IMR-90 (cell line): ENCODE measurements at regions not wholly inside any gene's neighbourhood (a gene's known extent, or its start where the extent isn't known, plus 50 kb on each side); places are given as distances from the start of the nearest gene placed in this dataset.
A peak's percentile ranks its signal among the peaks of the same experiment; 100 is the strongest.

Source experiments
- ATAC-seq: fragments of 200-7000 bp; cut with Tn5 transposase; 2 replicates; pipeline ENCODE4 v1.9.1; 2020; ENCODE audit warnings: low read depth, mild to moderate bottlenecking, moderate library complexity
- BruUV-seq: library from RNA; stranded (reverse); fragments of 400-500 nt; replicated peaks from 2 replicates; lab custom pipeline; 2021; lab: Mats Ljungman, UMichigan
- CTCF ChIA-PET: fragments of 300-600 bp; formaldehyde crosslinking; extraction: SDS; loops from one replicate; lab custom pipeline; 2021; ENCODE audit warnings: antibody characterized with exemption; lab: Yijun Ruan, JAX
- POLR2A ChIA-PET: fragments of 300-600 bp; sonication (Branson Sonifier 250); formaldehyde crosslinking; loops from one replicate; lab custom pipeline; 2022; ENCODE audit warnings: antibody characterized with exemption; ENCODE audit not compliant: unreplicated experiment; lab: Charles Lee
- DNase-seq: peaks from one replicate; pipeline ENCODE4 v3.0.0; 2013
- H2AFZ ChIP-seq: replicated peaks from 2 replicates; pipeline ENCODE3; 2013; ENCODE audit warnings: low read length, mild to moderate bottlenecking; ENCODE audit not compliant: poor library complexity
- H2AK5ac ChIP-seq: 2 replicates; pipeline ENCODE4 v1.6.1; 2013; ENCODE audit warnings: low read depth, low read length, inconsistent platforms
- H2AK9ac ChIP-seq: replicated peaks from 2 replicates; pipeline ENCODE3; 2013; ENCODE audit warnings: mild to moderate bottlenecking, low read depth, low read length, moderate library complexity; ENCODE audit not compliant: poor library complexity
- H2BK120ac ChIP-seq: 2 replicates; pipeline ENCODE4 v1.6.1; 2013; ENCODE audit warnings: low read depth, low read length, inconsistent platforms
- H2BK15ac ChIP-seq: 3 replicates; pipeline ENCODE4 v1.6.1; 2013; ENCODE audit warnings: low read depth, low read length, inconsistent platforms
- H2BK20ac ChIP-seq: 2 replicates; pipeline ENCODE4 v1.6.1; 2013; ENCODE audit warnings: low read depth, mild to moderate bottlenecking, inconsistent platforms, low read length, moderate library complexity
- H2BK5ac ChIP-seq: 2 replicates; pipeline ENCODE4 v1.6.1; 2013; ENCODE audit warnings: mild to moderate bottlenecking, low read depth, low read length, inconsistent platforms; ENCODE audit not compliant: poor library complexity, severe bottlenecking
- H3K14ac ChIP-seq: replicated peaks from 2 replicates; pipeline ENCODE4 v1.6.1; 2013; ENCODE audit warnings: low read depth, low read length, inconsistent platforms
- H3K18ac ChIP-seq: 2 replicates; pipeline ENCODE4 v1.6.1; 2013; ENCODE audit warnings: low read depth, low read length, control low read depth
- H3K23ac ChIP-seq: 2 replicates; pipeline ENCODE4 v1.6.1; 2013; ENCODE audit warnings: low read depth, low read length, inconsistent platforms
- H3K27ac ChIP-seq: 2 replicates; pipeline ENCODE4 v1.5.1; 2013; ENCODE audit warnings: mild to moderate bottlenecking, control low read depth, low read length; ENCODE audit not compliant: insufficient read depth
- H3K27me3 ChIP-seq: 2 replicates; pipeline ENCODE4 v1.6.1; 2013; ENCODE audit warnings: low read length; ENCODE audit not compliant: control insufficient read depth, insufficient read depth
- H3K36me3 ChIP-seq: 2 replicates; pipeline ENCODE4 v1.6.1; 2013; ENCODE audit warnings: low read length, mixed read lengths; ENCODE audit not compliant: control insufficient read depth, insufficient read depth
- H3K4ac ChIP-seq: 2 replicates; pipeline ENCODE4 v1.6.1; 2013; ENCODE audit warnings: low read depth, low read length, inconsistent platforms
- H3K4me1 ChIP-seq: 2 replicates; pipeline ENCODE4 v1.6.1; 2013; ENCODE audit warnings: low read length, mixed read lengths; ENCODE audit not compliant: control insufficient read depth, insufficient read depth
- H3K4me2 ChIP-seq: 2 replicates; pipeline ENCODE4 v1.6.1; 2013; ENCODE audit warnings: low read depth, mild to moderate bottlenecking, control low read depth, low read length, moderate library complexity
- H3K4me3 ChIP-seq: 2 replicates; pipeline ENCODE4 v1.5.1; 2013; ENCODE audit warnings: low read depth, mild to moderate bottlenecking, control low read depth, low read length, moderate library complexity; ENCODE audit not compliant: insufficient read depth
- H3K56ac ChIP-seq: 2 replicates; pipeline ENCODE4 v1.6.1; 2013; ENCODE audit warnings: low read length, inconsistent platforms; ENCODE audit not compliant: insufficient read depth; ENCODE audit errors: extremely low read depth
- H3K79me1 ChIP-seq, 2 experiments: 2 replicates each; pipeline ENCODE4 v1.6.1; 2013; ENCODE audit warnings: low read length in 2 of 2, inconsistent platforms in 1 of 2, low read depth in 1 of 2
- H3K9ac ChIP-seq: 2 replicates; pipeline ENCODE4 v1.6.1; 2013; ENCODE audit warnings: low read depth, low read length, control low read depth
- H3K9me1 ChIP-seq: 2 replicates; pipeline ENCODE4 v1.6.1; 2013; ENCODE audit warnings: low read length, inconsistent platforms; ENCODE audit not compliant: insufficient read depth
- H3K9me3 ChIP-seq: 2 replicates; pipeline ENCODE4 v1.6.1; 2013; ENCODE audit warnings: low read length; ENCODE audit not compliant: control insufficient read depth, insufficient read depth
- H4K20me1 ChIP-seq: 2 replicates; pipeline ENCODE4 v1.6.1; 2013; ENCODE audit warnings: low read length, inconsistent platforms; ENCODE audit not compliant: insufficient read depth
- H4K5ac ChIP-seq: 2 replicates; pipeline ENCODE4 v1.6.1; 2013; ENCODE audit warnings: mild to moderate bottlenecking, low read depth, low read length, control low read depth
- H4K8ac ChIP-seq, 2 experiments: 2 replicates each; pipeline ENCODE4 v1.6.1; 2013; ENCODE audit warnings: low read depth in 2 of 2, low read length in 2 of 2, control low read depth in 1 of 2, inconsistent platforms in 1 of 2
- H4K91ac ChIP-seq: 2 replicates; pipeline ENCODE4 v1.6.1; 2013; ENCODE audit warnings: low read depth, low read length, inconsistent platforms; ENCODE audit not compliant: insufficient read depth
- CEBPB ChIP-seq: IDR thresholded peaks from 2 replicates; pipeline ENCODE4 v1.6.1; 2012; ENCODE audit warnings: low read depth, low read length, improper control_type of control experiment
- CHD1 ChIP-seq: IDR thresholded peaks from 2 replicates; pipeline ENCODE4 v1.6.1; 2012; ENCODE audit warnings: low read depth, low read length, improper control_type of control experiment
- CTCF ChIP-seq: conservative IDR thresholded peaks from 2 replicates; pipeline ENCODE4 v1.5.1; 2012; ENCODE audit warnings: mild to moderate bottlenecking, low read depth, low read length, improper control_type of control experiment
- ELK1 ChIP-seq: fragments of 150-350 bp; IDR thresholded peaks from 2 replicates; pipeline ENCODE4 v1.6.1; 2016; ENCODE audit warnings: low read depth, mild to moderate bottlenecking, low read length, moderate library complexity, borderline replicate concordance
- MAFK ChIP-seq: IDR thresholded peaks from 2 replicates; pipeline ENCODE4 v1.6.1; 2012; ENCODE audit warnings: low read depth, low read length, improper control_type of control experiment
- MAZ ChIP-seq: IDR thresholded peaks from 2 replicates; pipeline ENCODE4 v1.6.1; 2012; ENCODE audit warnings: low read depth, mild to moderate bottlenecking, low read length, improper control_type of control experiment, moderate library complexity, borderline replicate concordance
- POLR2A ChIP-seq: IDR thresholded peaks from 2 replicates; pipeline ENCODE4 v1.6.1; 2012; ENCODE audit warnings: mild to moderate bottlenecking, low read depth, low read length
- RFX5 ChIP-seq: IDR thresholded peaks from 2 replicates; pipeline ENCODE4 v1.8.0; 2012; ENCODE audit warnings: low read depth, mild to moderate bottlenecking, low read length, moderate library complexity
- SMC3 ChIP-seq: fragments of 150-350 bp; IDR thresholded peaks from 2 replicates; pipeline ENCODE4 v1.6.1; 2016; ENCODE audit warnings: low read depth, mild to moderate bottlenecking, antibody characterized with exemption, low read length, moderate library complexity
- WGBS, 2 experiments: methylation state at CpG; one replicate each; pipeline versions ENCODE4 v1.1.5 to v1.1.7; 2013; ENCODE audit warnings: missing lambda C conversion rate in 2 of 2; ENCODE audit not compliant: insufficient read length in 1 of 2; ENCODE audit errors: extremely low coverage in 2 of 2; 5-methylcytosine and 5-hydroxymethylcytosine counted together
- dilution Hi-C: fragments of 300-500 bp; cut with HindIII; formaldehyde crosslinking; loops from one replicate; pipeline ENCODE4 v1.14.3; 2018; ENCODE audit warnings: low sequenced_read_pairs; ENCODE audit not compliant: unreplicated experiment
- in situ Hi-C: fragments of 300-500 bp; cut with MboI; formaldehyde crosslinking; loops from 3 replicates; pipeline ENCODE4 v1.14.3; 2019; ENCODE audit warnings: low sequenced_read_pairs, inconsistent platforms, mixed read lengths
- intact Hi-C: fragments of 100-400 bp; cut with micrococcal nuclease; formaldehyde crosslinking; loops from 2 replicates; pipeline ENCODE4 v1.10.0; 2022

- TF ChIP-seq CEBPB = no peak
Measured at GRCh38 chr1:29458737-29459619, 222.7 kb downstream of the PTPRU start (continued).

- no peak for DNase-seq
- H3K4me1 ChIP-seq = no peaks in the 10 kb centered on the region
- no peaks in the 10 kb centered on the region for H4K20me1 ChIP-seq
- H2BK5ac ChIP-seq = no peak overlapping the region
- TF ChIP-seq POLR2A (no peak), ELK1 (no peak), CTCF (no peak), MAFK (no peak), SMC3 (no peak), RFX5 (no peak), CEBPB (no peak), MAZ (no peak), CHD1 (no peak)
- H2AK9ac ChIP-seq = no peak overlapping the region
- CTCF ChIA-PET = no interaction called here
- no peak overlapping the region for H4K8ac ChIP-seq
- no peak overlapping the region for H2BK120ac ChIP-seq
- peaks cover 1% of the 10 kb centered on the region; the same call in 1 of the 2 replicates for H3K27me3 ChIP-seq
- H3K9me3 ChIP-seq = no peaks in the 10 kb centered on the region
- H2BK15ac ChIP-seq = no peak overlapping the region
- H3K4me2 ChIP-seq = no peak overlapping the region
- peak overlapping the region; percentile 21 for H2AFZ ChIP-seq
- H3K18ac ChIP-seq = no peak overlapping the region
- no peak overlapping the region for H3K4ac ChIP-seq
- no peak overlapping the region for H3K23ac ChIP-seq
- no peak for ATAC-seq
- no peak overlapping the region for H4K91ac ChIP-seq
- POLR2A ChIA-PET = no interaction called here
- in situ Hi-C loops (loop anchor here (10.0 kb wide), 1 partner anchor 213 kb away; no protein-coding TSS in a partner anchor), intact Hi-C loops (no loop called here), dilution Hi-C loops (no loop called here)
- H3K9ac ChIP-seq = no peak overlapping the region
- H3K4me3 ChIP-seq = no peak overlapping the region
- H4K5ac ChIP-seq = no peak overlapping the region
- H3K36me3 ChIP-seq = no peaks in the 10 kb centered on the region
- no peak overlapping the region for H3K56ac ChIP-seq
- no peaks in the 10 kb centered on the region for H3K79me1 ChIP-seq
- no TSS peak for BruUV-seq
- WGBS, 2 experiments = 35% methylated on average over 5 of the region's 8 CpGs; no CpG with 5 or more reads in 1 of the 2 experiments
- H2BK20ac ChIP-seq = no peak overlapping the region
- no peaks in the 10 kb centered on the region for H3K9me1 ChIP-seq
- H3K14ac ChIP-seq = no peak overlapping the region
- no peak overlapping the region for H2AK5ac ChIP-seq
- H3K27ac ChIP-seq = no peak overlapping the region
Measured at GRCh38 chr1:29457496-29458368, 221.4 kb downstream of the PTPRU start.
